Peyer's patch (tissue), 4 donors: ENCODE measurements at regions not wholly inside any gene's neighbourhood (a gene's known extent, or its start where the extent isn't known, plus 50 kb on each side); places are given as distances from the start of the nearest gene placed in this dataset.

Experiments used
- CTCF ChIP-seq, 6 experiments: fragments of 450-650 bp in 4 of 6; fragments of 200-600 bp in 2 of 6; sonication (generic) in 1 of 6; IDR thresholded peaks; one replicate each; pipeline ENCODE4 v1.5.1; 2017 to 2019; ENCODE audit warnings: antibody characterized with exemption in 6 of 6, mild to moderate bottlenecking in 3 of 6, moderate library complexity in 1 of 6
- POLR2A ChIP-seq, 2 donors: fragments of 450-650 bp; IDR thresholded peaks; one replicate each; pipeline ENCODE4 v1.5.1; 2017; ENCODE audit warnings: antibody characterized with exemption in 2 of 2, mild to moderate bottlenecking in 2 of 2, moderate library complexity in 2 of 2

GRCh38 chr10:109432281-109432680, 491.0 kb downstream of the XPNPEP1 start:
- TF ChIP-seq POLR2A (IDR thresholded peaks at IDR 0.05) (no peak), CTCF (IDR thresholded peaks at IDR 0.05) (no peak)
